Mesothelial cell of epicardium (in vitro differentiated cells): ENCODE measurements at regions not wholly inside any gene's neighbourhood (a gene's known extent, or its start where the extent isn't known, plus 50 kb on each side); places are given as distances from the start of the nearest gene placed in this dataset.

Experiments used
- DNase-seq, 2 experiments: peaks; one replicate each; pipeline ENCODE4 v3.0.0; 2021; ENCODE audit warnings: low spot score in 2 of 2; ENCODE audit not compliant: unreplicated experiment in 2 of 2
- H3K27ac Mint-ChIP-seq: 2 replicates; pipeline ENCODE4 v1.8.0; 2021; ENCODE audit warnings: mixed read lengths
- H3K27me3 Mint-ChIP-seq: 2 replicates; pipeline ENCODE4 v1.8.0; 2021; ENCODE audit warnings: low read depth, mixed read lengths
- H3K36me3 Mint-ChIP-seq: 2 replicates; pipeline ENCODE4 v1.8.0; 2021; ENCODE audit warnings: mixed read lengths
- H3K4me1 Mint-ChIP-seq: 2 replicates; pipeline ENCODE4 v1.8.0; 2021; ENCODE audit warnings: mixed read lengths
- H3K4me3 Mint-ChIP-seq: 2 replicates; pipeline ENCODE4 v1.8.0; 2021; ENCODE audit warnings: mild to moderate bottlenecking, moderate library complexity, mixed read lengths
- H3K9me3 Mint-ChIP-seq: 2 replicates; pipeline ENCODE4 v1.8.0; 2021; ENCODE audit warnings: mixed read lengths
- TF ChIP-seq, protein P1 (sequence below): fragments of 200-600 bp; sonication (generic); IDR thresholded peaks from one replicate; pipeline ENCODE4 v1.5.0; 2021; ENCODE audit warnings: antibody characterized with exemption; ENCODE audit not compliant: unreplicated experiment

DNA sequence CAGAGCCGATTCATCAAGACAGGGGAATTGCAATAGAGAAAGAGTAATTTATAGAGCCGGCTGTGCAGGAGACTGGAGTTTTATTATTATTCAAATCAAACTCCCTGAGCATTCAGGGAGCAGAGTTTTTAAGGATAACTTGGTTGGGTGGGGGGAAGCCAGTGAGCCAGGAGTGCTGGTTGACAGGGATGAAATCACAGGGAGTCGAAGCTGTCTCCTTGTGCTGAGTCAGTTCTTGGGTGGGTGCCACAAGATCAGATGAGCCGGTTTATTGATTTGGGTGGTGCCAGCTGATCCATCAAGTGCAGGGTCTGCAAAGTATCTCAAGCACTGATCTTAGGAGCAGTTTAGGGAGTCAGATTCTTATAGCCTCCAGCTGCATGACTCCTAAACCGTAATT, 95.4 kb upstream of the CCDC80 start:
- H3K4me3 Mint-ChIP-seq = no peak overlapping the region
- peaks cover 5% of the 10 kb centered on the region for H3K36me3 Mint-ChIP-seq
- H3K27ac Mint-ChIP-seq = no peak overlapping the region
- no peaks in the 10 kb centered on the region for H3K27me3 Mint-ChIP-seq
- H3K9me3 Mint-ChIP-seq = peaks cover 6% of the 10 kb centered on the region
- peaks cover 29% of the 10 kb centered on the region for H3K4me1 Mint-ChIP-seq
- no peak for DNase-seq
- TF ChIP-seq, protein P1, sequence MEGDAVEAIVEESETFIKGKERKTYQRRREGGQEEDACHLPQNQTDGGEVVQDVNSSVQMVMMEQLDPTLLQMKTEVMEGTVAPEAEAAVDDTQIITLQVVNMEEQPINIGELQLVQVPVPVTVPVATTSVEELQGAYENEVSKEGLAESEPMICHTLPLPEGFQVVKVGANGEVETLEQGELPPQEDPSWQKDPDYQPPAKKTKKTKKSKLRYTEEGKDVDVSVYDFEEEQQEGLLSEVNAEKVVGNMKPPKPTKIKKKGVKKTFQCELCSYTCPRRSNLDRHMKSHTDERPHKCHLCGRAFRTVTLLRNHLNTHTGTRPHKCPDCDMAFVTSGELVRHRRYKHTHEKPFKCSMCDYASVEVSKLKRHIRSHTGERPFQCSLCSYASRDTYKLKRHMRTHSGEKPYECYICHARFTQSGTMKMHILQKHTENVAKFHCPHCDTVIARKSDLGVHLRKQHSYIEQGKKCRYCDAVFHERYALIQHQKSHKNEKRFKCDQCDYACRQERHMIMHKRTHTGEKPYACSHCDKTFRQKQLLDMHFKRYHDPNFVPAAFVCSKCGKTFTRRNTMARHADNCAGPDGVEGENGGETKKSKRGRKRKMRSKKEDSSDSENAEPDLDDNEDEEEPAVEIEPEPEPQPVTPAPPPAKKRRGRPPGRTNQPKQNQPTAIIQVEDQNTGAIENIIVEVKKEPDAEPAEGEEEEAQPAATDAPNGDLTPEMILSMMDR = no peak

DNA sequence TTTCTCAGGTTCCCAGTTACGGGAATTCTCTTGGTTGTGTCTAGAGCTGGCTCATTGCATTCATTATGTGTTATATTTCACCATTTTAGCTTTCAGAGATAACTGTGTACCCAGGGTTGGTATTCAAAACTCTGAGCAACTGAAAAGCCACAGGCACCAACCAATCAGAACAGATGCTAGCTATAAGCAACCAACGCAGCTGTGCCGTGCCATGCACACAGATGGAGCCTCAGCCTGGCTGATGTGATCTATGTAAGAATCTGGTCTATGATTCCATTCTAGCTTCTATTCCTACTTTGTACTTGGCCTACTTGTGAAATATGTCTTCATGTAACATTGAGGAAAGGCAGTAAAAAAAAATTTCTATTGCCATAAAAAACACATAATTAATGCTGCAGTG, 95.0 kb upstream of the CCDC80 start:
- no peak overlapping the region for H3K4me3 Mint-ChIP-seq
- peaks cover 32% of the 10 kb centered on the region for H3K4me1 Mint-ChIP-seq
- DNase-seq = no peak
- no peak overlapping the region for H3K27ac Mint-ChIP-seq
- peaks cover 8% of the 10 kb centered on the region for H3K9me3 Mint-ChIP-seq
- TF ChIP-seq, protein P1 = no peak
- H3K27me3 Mint-ChIP-seq = no peaks in the 10 kb centered on the region
- peaks cover 6% of the 10 kb centered on the region for H3K36me3 Mint-ChIP-seq

DNA sequence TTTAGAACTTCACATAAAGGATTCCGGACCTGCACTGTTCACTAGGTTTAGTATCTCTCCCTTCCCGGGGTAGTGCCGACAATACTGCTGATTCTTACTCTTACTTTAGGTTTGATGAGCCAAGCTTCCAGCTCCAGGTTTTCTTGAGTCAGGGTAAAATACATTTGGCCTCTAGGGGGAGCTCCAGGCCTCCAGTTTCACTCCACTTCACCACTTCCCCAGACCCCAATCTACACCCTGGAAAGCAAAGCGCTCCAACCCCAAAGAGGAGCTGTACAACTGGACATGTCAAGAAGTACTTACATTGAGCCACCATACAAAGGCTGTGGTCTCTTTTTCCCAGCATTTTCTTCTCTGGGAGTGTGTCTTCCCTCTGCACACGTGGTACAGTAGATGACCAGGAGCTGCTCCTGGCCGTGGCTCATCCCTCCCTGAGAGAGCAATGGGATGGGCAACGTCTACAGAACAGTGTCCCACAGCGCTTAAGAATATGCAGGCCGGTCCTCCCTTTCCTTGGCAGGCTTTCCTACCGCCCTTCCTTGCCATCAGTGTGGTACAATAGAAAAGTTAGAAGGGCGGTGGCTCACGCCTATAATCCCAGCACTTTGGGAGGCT, 93.9 kb upstream of the CCDC80 start:
- TF ChIP-seq, protein P1 = peak; percentile 74
- H3K9me3 Mint-ChIP-seq = peaks cover 8% of the 10 kb centered on the region
- no peak overlapping the region for H3K27ac Mint-ChIP-seq
- H3K4me1 Mint-ChIP-seq = peaks cover 29% of the 10 kb centered on the region
- no peak overlapping the region for H3K4me3 Mint-ChIP-seq
- H3K36me3 Mint-ChIP-seq = peaks cover 6% of the 10 kb centered on the region
- peak in 1 of 2 experiments; percentile 49 for DNase-seq
- H3K27me3 Mint-ChIP-seq = no peaks in the 10 kb centered on the region

DNA sequence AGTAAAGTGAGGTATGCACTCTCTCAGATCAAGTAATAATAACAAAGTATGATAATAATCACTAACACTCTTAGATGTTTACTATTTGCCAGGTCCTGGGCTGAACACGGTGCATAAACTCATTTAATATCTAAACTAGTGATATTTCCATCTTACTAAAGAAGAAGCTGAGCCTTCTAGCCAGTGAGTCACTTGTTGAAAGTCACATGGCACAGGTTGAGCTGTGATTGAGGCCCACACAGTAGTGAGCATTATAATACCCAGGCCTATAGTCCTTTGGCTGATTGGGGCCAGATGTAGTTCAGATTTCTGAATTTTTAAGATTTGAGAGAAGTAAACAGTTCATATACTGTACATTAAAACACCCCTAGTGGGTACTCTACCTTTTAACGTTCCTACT, 93.2 kb upstream of the CCDC80 start:
- TF ChIP-seq, protein P1 = no peak
- H3K4me1 Mint-ChIP-seq = peaks cover 24% of the 10 kb centered on the region
- H3K9me3 Mint-ChIP-seq = peaks cover 8% of the 10 kb centered on the region
- H3K4me3 Mint-ChIP-seq = no peak overlapping the region
- H3K36me3 Mint-ChIP-seq = peaks cover 6% of the 10 kb centered on the region
- H3K27ac Mint-ChIP-seq = no peak overlapping the region
- DNase-seq = no peak
- H3K27me3 Mint-ChIP-seq = no peaks in the 10 kb centered on the region

DNA sequence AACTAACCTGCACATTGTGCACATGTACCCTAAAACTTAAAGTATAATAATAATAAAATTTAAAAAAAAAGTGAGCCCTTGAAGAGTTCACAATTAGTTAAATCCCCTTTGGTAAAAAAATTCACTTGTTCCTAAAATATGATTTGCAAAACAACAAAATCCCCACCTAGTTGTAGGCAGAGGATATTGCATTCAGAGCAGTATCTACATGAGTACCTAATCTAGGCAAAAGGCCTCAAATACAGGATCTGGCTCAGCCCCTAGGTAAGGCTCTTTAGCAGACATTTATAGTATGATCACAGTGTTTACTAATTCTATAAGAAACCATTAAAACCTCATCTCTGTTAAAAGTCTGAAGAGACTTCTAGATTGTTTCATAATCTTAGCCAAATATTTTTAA, 89.3 kb upstream of the CCDC80 start:
- TF ChIP-seq, protein P1 = no peak
- H3K27ac Mint-ChIP-seq = no peak overlapping the region
- peaks cover 8% of the 10 kb centered on the region for H3K4me1 Mint-ChIP-seq
- peaks cover 8% of the 10 kb centered on the region for H3K36me3 Mint-ChIP-seq
- no peak overlapping the region for H3K4me3 Mint-ChIP-seq
- no peaks in the 10 kb centered on the region for H3K27me3 Mint-ChIP-seq
- peaks cover 14% of the 10 kb centered on the region for H3K9me3 Mint-ChIP-seq
- no peak for DNase-seq

DNA sequence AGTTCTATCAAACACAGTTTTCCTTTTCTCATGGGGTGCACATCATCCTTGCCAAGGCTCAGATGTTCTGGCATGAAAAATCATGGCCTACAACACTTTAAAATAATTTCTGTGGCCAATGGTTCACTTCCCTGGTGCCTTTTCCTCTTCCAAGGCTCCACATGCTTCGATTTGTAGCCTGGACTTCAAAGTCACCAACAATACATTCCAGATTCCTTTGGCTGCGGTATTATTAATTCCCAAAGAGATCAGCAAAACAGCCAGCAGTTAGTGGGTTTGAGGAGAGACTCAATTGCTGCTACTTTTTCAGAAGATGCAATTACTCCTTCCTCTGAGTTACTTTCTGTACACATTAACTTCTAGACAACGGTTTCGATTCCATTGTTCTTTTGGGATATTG, 80.3 kb upstream of the CCDC80 start:
- DNase-seq = no peak
- Mint-ChIP-seq H3K36me3 (peaks cover 3% of the 10 kb centered on the region), H3K27ac (no peak overlapping the region), H3K27me3 (no peaks in the 10 kb centered on the region), H3K4me3 (no peak overlapping the region), H3K9me3 (peaks cover 4% of the 10 kb centered on the region), H3K4me1 (peaks cover 19% of the 10 kb centered on the region)
- TF ChIP-seq, protein P1 = no peak
